IPS-15b (cell line): ENCODE measurements at regions not wholly inside any gene's neighbourhood (a gene's known extent, or its start where the extent isn't known, plus 50 kb on each side); places are given as distances from the start of the nearest gene placed in this dataset.

Experiments used
- H3K27me3 ChIP-seq: one replicate; pipeline ENCODE4 v1.6.1; 2013; ENCODE audit warnings: low read length; ENCODE audit not compliant: control insufficient read depth, insufficient read depth
- H3K36me3 ChIP-seq: one replicate; pipeline ENCODE4 v1.6.1; 2013; ENCODE audit warnings: low read length; ENCODE audit not compliant: control insufficient read depth, insufficient read depth
- H3K4me1 ChIP-seq: one replicate; pipeline ENCODE4 v1.6.1; 2013; ENCODE audit warnings: mild to moderate bottlenecking, low read length; ENCODE audit not compliant: control insufficient read depth, insufficient read depth
- H3K4me3 ChIP-seq: one replicate; pipeline ENCODE4 v1.5.1; 2013; ENCODE audit warnings: low read depth, low read length
- H3K9ac ChIP-seq: one replicate; pipeline ENCODE4 v1.6.1; 2013; ENCODE audit warnings: low read depth, mild to moderate bottlenecking, low read length
- H3K9me3 ChIP-seq: one replicate; pipeline ENCODE4 v1.6.1; 2013; ENCODE audit warnings: mild to moderate bottlenecking, low read length; ENCODE audit not compliant: control insufficient read depth, insufficient read depth

DNA sequence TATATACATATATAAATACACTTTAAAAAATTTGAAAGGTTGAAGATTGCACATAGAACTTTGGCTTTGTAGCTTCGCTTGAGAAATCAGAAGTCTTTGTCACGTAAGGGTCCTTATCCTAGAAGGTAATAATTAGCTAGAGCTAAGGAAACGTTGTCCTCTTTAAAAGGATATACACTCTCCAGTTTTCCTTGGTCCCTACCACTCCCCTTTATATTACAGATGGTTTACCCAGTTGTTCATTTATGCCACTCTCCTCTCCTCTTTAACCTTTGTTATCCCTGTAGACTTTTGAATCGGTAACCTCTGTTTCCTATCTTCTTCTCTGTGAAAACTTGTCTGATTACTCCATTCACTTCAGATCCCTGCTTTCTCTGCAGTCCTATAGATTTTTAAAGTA is 1101.0 kb upstream of the SEMA6A start:
- Histone ChIP-seq H3K4me1 (no peaks in the 10 kb centered on the region), H3K36me3 (no peaks in the 10 kb centered on the region), H3K27me3 (no peaks in the 10 kb centered on the region), H3K9ac (no peak overlapping the region), H3K9me3 (no peaks in the 10 kb centered on the region), H3K4me3 (no peak overlapping the region)

DNA sequence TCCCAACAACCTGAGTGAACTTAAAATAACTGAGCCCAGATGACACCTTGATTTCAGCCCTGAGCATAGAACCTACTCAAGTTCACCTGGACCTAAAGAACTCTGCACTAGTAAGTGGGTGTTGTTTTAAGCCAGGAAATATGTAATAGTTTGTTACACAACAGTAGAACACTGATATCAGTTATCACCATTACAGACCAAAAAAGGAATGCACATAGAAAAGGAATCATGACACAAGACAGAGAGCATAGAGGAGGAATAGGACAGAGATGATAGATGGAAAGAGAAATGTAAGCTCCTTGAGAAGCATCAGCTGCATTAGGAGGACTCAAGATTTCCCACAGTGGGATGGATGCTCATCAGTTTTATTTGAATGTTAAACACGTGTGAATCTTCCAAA is 1096.9 kb upstream of the SEMA6A start:
- no peak overlapping the region for H3K9ac ChIP-seq
- H3K9me3 ChIP-seq: no peaks in the 10 kb centered on the region
- no peak overlapping the region for H3K4me3 ChIP-seq
- H3K27me3 ChIP-seq: no peaks in the 10 kb centered on the region
- peaks cover 6% of the 10 kb centered on the region for H3K4me1 ChIP-seq
- no peaks in the 10 kb centered on the region for H3K36me3 ChIP-seq

DNA sequence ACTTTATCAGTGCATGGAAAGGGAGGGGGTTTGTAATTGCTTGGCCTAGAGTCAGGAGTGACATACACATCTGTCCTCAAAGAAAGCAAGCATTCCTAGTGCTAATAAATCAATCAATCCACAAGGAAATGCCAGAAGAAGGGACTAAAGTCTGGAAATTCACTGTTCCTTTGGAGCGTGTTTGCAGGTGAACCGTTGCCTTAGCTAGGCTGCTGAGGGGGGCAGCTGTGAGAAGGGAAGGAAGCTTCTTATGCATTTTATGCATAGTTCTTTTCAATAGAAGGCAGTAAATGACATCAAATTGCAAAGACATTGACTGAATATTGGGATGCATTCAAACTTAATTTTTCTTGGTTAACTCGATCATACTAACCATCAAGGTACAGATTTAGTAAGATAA is 1092.5 kb upstream of the SEMA6A start:
- no peak overlapping the region for H3K4me3 ChIP-seq
- H3K27me3 ChIP-seq: no peaks in the 10 kb centered on the region
- peaks cover 9% of the 10 kb centered on the region for H3K4me1 ChIP-seq
- H3K36me3 ChIP-seq: no peaks in the 10 kb centered on the region
- H3K9me3 ChIP-seq: no peaks in the 10 kb centered on the region
- H3K9ac ChIP-seq: no peak overlapping the region

DNA sequence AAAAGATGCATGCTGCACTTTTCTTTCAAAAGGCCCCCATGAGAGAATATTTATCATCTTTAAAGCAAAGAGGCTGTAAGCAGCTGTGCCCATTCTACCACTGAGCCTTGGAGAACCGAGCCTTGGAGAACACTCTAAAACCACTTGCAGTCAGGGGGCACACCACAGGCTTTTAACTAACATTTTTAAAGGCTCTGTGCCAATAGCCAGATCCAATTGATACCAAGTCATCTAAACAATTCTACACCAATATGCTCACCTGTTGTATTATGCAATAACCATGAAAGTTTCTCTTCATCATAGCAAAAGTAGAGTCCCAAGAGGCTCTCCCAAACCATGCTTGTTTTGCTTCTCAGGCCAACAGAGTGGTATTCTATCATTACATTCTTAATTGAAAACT is 1090.5 kb upstream of the SEMA6A start:
- no peaks in the 10 kb centered on the region for H3K36me3 ChIP-seq
- peaks cover 9% of the 10 kb centered on the region for H3K4me1 ChIP-seq
- H3K9me3 ChIP-seq: no peaks in the 10 kb centered on the region
- no peaks in the 10 kb centered on the region for H3K27me3 ChIP-seq
- H3K9ac ChIP-seq: no peak overlapping the region
- H3K4me3 ChIP-seq: no peak overlapping the region

DNA sequence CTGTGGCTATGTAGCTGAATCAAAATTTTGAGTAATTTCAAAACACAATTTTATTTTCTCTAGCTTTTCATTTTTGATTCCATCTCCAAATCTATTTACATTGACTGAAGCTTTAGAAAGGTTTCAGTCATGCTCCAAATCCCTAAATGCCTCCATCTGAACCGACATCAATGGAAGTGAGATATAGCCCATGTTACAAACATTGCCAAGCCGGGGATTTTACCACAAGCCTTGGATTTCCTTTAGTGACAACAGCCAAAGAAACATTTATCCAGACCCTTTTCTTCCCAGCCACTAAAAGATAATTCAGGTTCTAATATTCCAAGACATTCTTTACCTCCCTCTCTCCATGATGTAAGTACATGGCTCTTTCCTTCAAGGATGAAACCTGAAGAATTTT is 1087.7 kb upstream of the SEMA6A start:
- Histone ChIP-seq H3K27me3 (no peaks in the 10 kb centered on the region), H3K9ac (no peak overlapping the region), H3K4me1 (peaks cover 9% of the 10 kb centered on the region), H3K4me3 (no peak overlapping the region), H3K9me3 (no peaks in the 10 kb centered on the region), H3K36me3 (no peaks in the 10 kb centered on the region)

DNA sequence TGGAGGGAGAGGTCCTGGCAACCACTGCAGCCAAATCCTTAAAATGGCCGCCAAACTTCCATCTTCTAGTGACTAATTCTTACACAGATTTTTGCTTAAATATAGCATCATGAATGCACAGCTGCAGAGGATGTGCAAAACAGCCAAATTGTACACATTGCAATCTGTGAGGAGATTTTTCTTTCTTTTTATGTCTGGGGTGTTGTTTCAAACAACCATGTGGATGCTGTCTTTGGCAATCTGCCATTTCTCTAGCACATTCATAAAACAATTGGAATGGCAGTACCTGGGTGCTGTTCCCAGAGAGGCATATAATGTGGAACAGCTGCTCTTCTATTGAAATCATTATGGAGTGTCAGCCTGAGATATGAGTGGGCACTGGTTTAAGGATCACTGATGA is 1082.9 kb upstream of the SEMA6A start:
- no peak overlapping the region for H3K9ac ChIP-seq
- H3K4me3 ChIP-seq: no peak overlapping the region
- H3K9me3 ChIP-seq: no peaks in the 10 kb centered on the region
- H3K4me1 ChIP-seq: no peaks in the 10 kb centered on the region
- no peaks in the 10 kb centered on the region for H3K27me3 ChIP-seq
- no peaks in the 10 kb centered on the region for H3K36me3 ChIP-seq

DNA sequence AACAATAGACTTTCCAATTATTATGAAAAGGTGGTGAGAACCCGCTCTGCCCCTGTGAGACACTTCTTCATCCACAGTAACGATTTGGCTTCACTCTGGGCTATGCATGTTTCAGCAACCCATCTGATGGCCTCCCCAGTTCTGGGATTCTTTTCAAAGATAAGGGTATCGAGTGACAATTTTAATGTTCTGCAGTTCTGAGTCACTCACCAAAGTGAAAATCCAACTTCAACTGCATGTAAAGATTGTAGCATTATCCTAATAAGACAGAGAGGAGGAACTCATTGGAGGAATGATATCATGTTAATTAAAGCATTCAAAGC is 1078.3 kb upstream of the SEMA6A start:
- Histone ChIP-seq H3K4me3 (no peak overlapping the region), H3K4me1 (no peaks in the 10 kb centered on the region), H3K9ac (no peak overlapping the region), H3K27me3 (no peaks in the 10 kb centered on the region), H3K9me3 (no peaks in the 10 kb centered on the region), H3K36me3 (no peaks in the 10 kb centered on the region)

DNA sequence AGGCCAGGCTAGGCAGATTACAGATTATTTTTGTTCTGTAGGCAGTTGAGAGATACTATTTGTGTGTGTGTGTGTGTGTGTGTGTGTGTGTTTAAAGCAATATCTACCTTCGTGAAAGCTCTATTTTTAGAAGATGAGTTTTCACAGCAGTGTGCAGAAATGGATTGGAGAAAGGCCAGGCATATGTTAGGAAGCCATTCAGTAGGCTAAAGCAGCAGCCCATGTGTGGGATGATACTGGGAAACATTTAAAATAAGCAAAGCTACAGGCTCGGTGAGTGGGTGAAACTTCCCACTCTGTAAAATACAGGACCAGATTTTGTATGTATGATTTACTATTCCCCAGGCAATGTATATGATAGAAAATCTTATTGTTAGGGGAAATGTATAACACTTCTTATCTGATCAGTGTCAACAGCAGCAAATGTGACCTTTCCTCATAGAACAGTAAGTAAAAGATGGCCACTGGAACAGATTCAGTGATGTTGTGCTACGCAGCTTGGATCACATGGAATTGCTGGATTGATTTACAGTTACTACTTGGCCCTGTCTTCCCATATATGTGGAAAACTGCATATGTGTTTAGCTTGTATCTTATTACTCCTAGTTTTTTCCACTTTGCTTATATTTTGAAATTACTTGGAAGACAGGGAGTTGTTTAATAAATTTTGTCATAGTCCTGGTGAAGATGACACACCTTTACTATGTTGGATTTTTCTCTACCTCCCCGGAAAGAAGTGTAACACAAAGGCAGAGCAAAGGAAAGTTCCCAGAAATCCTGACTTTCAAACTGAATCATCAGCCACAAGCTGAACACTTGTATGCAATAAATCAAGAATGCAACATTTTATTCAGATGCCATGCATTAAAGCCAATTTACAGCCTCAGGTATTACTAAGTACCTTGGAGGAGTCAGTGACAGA is 1077.7 kb upstream of the SEMA6A start:
- H3K36me3 ChIP-seq: no peaks in the 10 kb centered on the region
- no peak overlapping the region for H3K9ac ChIP-seq

DNA sequence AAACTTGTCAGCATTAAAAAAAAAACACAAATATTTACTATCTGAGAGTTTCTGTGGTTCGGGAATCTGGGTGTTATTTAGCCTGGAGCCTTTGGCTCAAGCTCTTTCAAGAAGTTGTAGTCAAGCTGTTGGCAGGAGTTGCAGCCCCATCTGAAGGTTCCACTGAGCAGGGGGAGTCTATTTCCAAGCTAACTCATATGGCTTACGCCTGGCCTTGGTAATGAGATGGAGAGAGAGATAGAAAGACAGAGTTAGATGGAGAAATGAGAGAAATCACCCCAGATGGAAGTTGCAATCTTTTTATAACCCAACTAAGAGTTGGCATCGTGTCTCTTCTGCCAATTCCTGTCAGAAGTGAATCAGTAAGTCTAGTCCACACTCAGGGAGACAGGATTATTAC is 1075.2 kb upstream of the SEMA6A start:
- H3K4me3 ChIP-seq: no peak overlapping the region
- H3K9ac ChIP-seq: no peak overlapping the region

More for the DNA sequence above, 1077.7 kb upstream of the SEMA6A start:
- Histone ChIP-seq H3K27me3 (no peaks in the 10 kb centered on the region), H3K4me3 (no peak overlapping the region), H3K4me1 (no peaks in the 10 kb centered on the region), H3K9me3 (no peaks in the 10 kb centered on the region)

DNA sequence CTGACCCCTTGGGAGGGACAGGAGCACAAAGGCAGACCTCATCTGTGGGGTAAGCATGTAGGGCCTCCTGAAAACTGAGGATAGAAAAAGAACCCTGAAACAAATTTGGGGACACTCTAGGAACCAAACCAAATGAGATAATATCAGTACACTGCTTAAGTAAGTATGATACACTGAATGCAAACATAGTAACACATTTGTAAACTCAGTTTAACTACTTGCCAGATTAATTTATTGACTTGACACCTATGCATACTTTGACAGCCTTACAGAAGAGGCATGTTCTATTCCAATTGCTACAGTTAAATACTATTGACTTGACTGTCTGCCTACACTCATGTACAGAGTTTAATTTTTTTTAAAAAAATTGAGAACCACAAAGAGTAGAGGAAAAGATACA is 1070.8 kb upstream of the SEMA6A start:
- no peaks in the 10 kb centered on the region for H3K9me3 ChIP-seq
- no peak overlapping the region for H3K9ac ChIP-seq
- H3K36me3 ChIP-seq: no peaks in the 10 kb centered on the region
- H3K27me3 ChIP-seq: no peaks in the 10 kb centered on the region
- no peak overlapping the region for H3K4me3 ChIP-seq
- H3K4me1 ChIP-seq: no peaks in the 10 kb centered on the region

More for the DNA sequence above, 1075.2 kb upstream of the SEMA6A start:
- Histone ChIP-seq H3K9me3 (no peaks in the 10 kb centered on the region), H3K36me3 (no peaks in the 10 kb centered on the region), H3K4me1 (no peaks in the 10 kb centered on the region), H3K27me3 (no peaks in the 10 kb centered on the region)

DNA sequence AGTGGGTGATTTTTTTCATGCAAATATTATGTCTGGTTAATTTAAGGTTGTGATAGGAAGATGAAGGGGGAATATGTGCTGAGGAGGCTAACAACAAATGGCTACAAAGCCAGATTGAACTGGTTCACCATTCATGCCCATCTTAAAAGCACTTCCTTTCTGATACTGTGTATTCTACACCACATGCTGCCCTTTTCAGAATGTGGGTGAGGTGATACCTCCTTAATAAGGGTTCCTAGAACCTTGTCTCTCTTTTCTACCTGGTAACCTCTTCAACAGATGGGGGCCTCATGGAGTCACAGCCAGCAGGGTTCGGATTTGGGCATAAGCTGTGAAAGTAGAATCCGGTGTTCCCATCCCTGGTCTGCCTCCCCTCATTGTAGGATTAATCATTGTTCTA is 1064.0 kb upstream of the SEMA6A start:
- Histone ChIP-seq H3K36me3 (no peaks in the 10 kb centered on the region), H3K9me3 (no peaks in the 10 kb centered on the region), H3K4me1 (no peaks in the 10 kb centered on the region), H3K9ac (no peak overlapping the region), H3K27me3 (no peaks in the 10 kb centered on the region), H3K4me3 (no peak overlapping the region)

DNA sequence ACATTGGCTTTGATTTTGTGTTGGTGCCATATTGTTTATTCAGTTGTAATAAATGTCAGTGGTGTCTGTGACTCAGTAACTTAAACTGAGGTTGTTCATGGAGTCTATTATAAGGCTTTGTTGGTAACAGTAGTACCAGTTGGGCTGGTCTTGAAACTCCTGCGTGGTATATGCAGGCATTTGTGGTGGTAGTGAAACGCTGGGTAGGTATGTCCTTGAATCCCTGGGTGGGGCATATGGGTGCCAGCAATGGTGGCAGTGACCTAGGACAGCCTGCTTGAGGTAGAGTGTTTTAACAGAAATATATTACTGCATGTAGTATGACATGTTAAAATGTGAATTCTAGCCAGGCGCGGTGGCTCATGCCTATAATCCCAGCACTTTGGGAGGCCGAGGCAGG is 1058.5 kb upstream of the SEMA6A start:
- no peaks in the 10 kb centered on the region for H3K36me3 ChIP-seq
- no peaks in the 10 kb centered on the region for H3K9me3 ChIP-seq
- H3K4me3 ChIP-seq: no peak overlapping the region
- H3K4me1 ChIP-seq: no peaks in the 10 kb centered on the region
- no peaks in the 10 kb centered on the region for H3K27me3 ChIP-seq
- no peak overlapping the region for H3K9ac ChIP-seq
